ENCODE measurements at regions not wholly inside any gene's neighbourhood (a gene's known extent, or its start where the extent isn't known, plus 50 kb on each side); places are given as distances from the start of the nearest gene placed in this dataset.

DNA sequence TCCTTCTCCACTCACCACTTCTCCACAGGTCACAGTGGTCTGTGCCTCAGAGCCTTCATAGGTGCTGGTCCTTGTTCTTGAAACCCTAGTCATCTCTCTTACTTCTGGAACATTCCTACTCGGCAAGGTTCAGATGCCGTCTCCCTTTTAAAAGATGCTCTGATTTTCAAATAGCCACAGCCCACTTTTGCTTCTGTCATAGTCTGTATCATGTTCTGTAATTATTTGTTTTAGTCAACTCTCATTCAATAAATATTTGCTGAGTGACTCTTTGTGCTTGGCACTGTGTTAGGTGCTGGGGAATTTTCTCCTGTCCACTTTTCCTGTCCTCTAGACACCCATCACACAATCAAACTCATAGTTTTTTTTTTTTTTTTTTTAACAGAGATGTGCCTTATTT lies 181.3 kb upstream of the IL12B start:
- no peak overlapping the region for H3K4me3 ChIP-seq (ENCODE audit: low read depth, low read length)
- TF ChIP-seq, protein P1, sequence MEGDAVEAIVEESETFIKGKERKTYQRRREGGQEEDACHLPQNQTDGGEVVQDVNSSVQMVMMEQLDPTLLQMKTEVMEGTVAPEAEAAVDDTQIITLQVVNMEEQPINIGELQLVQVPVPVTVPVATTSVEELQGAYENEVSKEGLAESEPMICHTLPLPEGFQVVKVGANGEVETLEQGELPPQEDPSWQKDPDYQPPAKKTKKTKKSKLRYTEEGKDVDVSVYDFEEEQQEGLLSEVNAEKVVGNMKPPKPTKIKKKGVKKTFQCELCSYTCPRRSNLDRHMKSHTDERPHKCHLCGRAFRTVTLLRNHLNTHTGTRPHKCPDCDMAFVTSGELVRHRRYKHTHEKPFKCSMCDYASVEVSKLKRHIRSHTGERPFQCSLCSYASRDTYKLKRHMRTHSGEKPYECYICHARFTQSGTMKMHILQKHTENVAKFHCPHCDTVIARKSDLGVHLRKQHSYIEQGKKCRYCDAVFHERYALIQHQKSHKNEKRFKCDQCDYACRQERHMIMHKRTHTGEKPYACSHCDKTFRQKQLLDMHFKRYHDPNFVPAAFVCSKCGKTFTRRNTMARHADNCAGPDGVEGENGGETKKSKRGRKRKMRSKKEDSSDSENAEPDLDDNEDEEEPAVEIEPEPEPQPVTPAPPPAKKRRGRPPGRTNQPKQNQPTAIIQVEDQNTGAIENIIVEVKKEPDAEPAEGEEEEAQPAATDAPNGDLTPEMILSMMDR (IDR thresholded peaks at IDR 0.05; ENCODE audit: low read depth, low read length): no peak
- TF ChIP-seq POLR2A (IDR thresholded peaks at IDR 0.05; ENCODE audit: extremely low read depth, insufficient read length) (no peak), MYC (IDR thresholded peaks at IDR 0.05; ENCODE audit: low read depth, low read length) (no peak)
- TF ChIP-seq, protein P2, sequence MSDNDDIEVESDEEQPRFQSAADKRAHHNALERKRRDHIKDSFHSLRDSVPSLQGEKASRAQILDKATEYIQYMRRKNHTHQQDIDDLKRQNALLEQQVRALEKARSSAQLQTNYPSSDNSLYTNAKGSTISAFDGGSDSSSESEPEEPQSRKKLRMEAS (IDR thresholded peaks at IDR 0.05; ENCODE audit: low read depth, low read length): no peak
- DNase-seq (ENCODE audit: low read depth): no peak

GRCh38 chr5:159512064-159512463 lies 181.8 kb upstream of the IL12B start:
- TF ChIP-seq, protein P1 (IDR thresholded peaks at IDR 0.05; ENCODE audit: low read depth, low read length): no peak
- TF ChIP-seq, protein P2 (IDR thresholded peaks at IDR 0.05; ENCODE audit: low read depth, low read length): no peak
- TF ChIP-seq MYC (IDR thresholded peaks at IDR 0.05; ENCODE audit: low read depth, low read length) (no peak), POLR2A (IDR thresholded peaks at IDR 0.05; ENCODE audit: extremely low read depth, insufficient read length) (no peak)
- H3K4me3 ChIP-seq (ENCODE audit: low read depth, low read length): no peak overlapping the region
- no peak for DNase-seq (ENCODE audit: low read depth)

GRCh38 chr5:159514229-159514810 lies 184.0 kb upstream of the IL12B start:
- DNase-seq (ENCODE audit: low read depth): no peak
- TF ChIP-seq, protein P1 (IDR thresholded peaks at IDR 0.05; ENCODE audit: low read depth, low read length): no peak
- TF ChIP-seq, protein P2 (IDR thresholded peaks at IDR 0.05; ENCODE audit: low read depth, low read length): no peak
- TF ChIP-seq MYC (IDR thresholded peaks at IDR 0.05; ENCODE audit: low read depth, low read length) (no peak), POLR2A (IDR thresholded peaks at IDR 0.05; ENCODE audit: extremely low read depth, insufficient read length) (no peak)

DNA sequence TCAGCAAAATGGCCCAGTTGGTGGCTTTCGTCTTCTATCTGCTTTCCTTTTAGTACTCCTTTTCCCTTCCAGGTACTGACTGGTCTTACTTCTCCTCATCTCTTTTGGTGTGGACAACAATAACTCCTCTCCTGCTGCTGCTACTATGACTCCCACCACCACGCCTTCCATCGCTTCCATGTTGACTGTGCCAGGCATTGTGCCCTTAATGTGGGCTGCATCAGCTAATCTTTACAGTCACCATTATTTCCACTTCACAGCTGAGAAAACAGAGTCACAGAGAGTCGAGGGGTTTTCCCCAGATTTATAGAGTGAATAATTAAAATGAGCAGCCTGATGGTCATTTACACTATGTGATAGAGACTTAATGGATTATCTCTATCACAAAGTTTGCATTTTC lies 184.9 kb upstream of the IL12B start:
- no peak for TF ChIP-seq POLR2A (IDR thresholded peaks at IDR 0.05; ENCODE audit: extremely low read depth, insufficient read length)
- TF ChIP-seq, protein P2 (IDR thresholded peaks at IDR 0.05; ENCODE audit: low read depth, low read length): no peak
- TF ChIP-seq MYC (IDR thresholded peaks at IDR 0.05; ENCODE audit: low read depth, low read length): no peak
- TF ChIP-seq, protein P1 (IDR thresholded peaks at IDR 0.05; ENCODE audit: low read depth, low read length): no peak
- no peak overlapping the region for H3K4me3 ChIP-seq (ENCODE audit: low read depth, low read length)
- no peak for DNase-seq (ENCODE audit: low read depth)

More at GRCh38 chr5:159514229-159514810, 184.0 kb upstream of the IL12B start:
- H3K4me3 ChIP-seq (ENCODE audit: low read depth, low read length): no peak overlapping the region

DNA sequence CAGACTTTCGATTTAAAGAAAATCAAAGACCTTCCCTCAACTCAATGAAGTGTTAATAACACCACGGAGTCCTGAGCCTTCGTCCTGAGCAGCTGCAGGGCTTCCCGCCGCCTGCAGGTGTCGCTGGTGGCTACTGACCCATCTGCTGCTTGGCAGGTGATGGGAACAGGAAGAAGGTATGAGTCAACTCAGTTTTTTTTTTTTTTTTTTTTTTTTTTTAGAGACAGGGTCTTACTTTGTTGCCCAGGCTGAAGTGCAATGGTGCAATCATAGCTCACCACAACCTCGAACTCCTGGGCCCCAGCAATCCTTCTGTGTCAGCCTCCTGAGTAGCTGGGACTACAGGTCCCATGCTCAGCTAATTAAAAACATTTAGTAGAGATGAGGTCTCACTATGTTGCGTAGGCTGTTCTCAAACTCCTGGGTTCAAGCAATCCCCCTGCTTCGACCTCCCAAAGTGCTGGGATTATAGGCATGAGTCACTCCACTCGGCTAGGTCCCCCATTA lies 185.7 kb upstream of the IL12B start:
- DNase-seq (ENCODE audit: low read depth): peak; percentile 71
- TF ChIP-seq, protein P2 (IDR thresholded peaks at IDR 0.05; ENCODE audit: low read depth, low read length): peak; percentile 40; the same call in 1 of the 2 replicates
- no peak for TF ChIP-seq MYC (IDR thresholded peaks at IDR 0.05; ENCODE audit: low read depth, low read length)
- TF ChIP-seq, protein P1 (IDR thresholded peaks at IDR 0.05; ENCODE audit: low read depth, low read length): peak; percentile 90
- TF ChIP-seq POLR2A (IDR thresholded peaks at IDR 0.05; ENCODE audit: extremely low read depth, insufficient read length): no peak
- no peak overlapping the region for H3K4me3 ChIP-seq (ENCODE audit: low read depth, low read length)
